Naive thymus-derived CD4-positive, alpha-beta T cell (primary cell): ENCODE measurements at regions not wholly inside any gene's neighbourhood (a gene's known extent, or its start where the extent isn't known, plus 50 kb on each side); places are given as distances from the start of the nearest gene placed in this dataset.

Source experiments
- ATAC-seq: fragments of 150-1000 bp; cut with Tn5 transposase; 2 replicates; pipeline ENCODE4 v1.10.0; 2021; ENCODE audit warnings: mild to moderate bottlenecking, moderate library complexity
- CTCF ChIA-PET: fragments of 350-600 bp; sonication (Branson Sonifier 250); formaldehyde crosslinking; loops from one replicate; lab custom pipeline; 2021; ENCODE audit warnings: antibody characterized with exemption; lab: Charles Lee
- POLR2A ChIA-PET: fragments of 350-600 bp; sonication (Branson Sonifier 250); formaldehyde crosslinking; loops from one replicate; lab custom pipeline; 2021; ENCODE audit warnings: antibody characterized with exemption, inconsistent platforms; lab: Charles Lee
- DNase-seq, 9 donors: peaks; one replicate each; pipeline versions ENCODE4 v3.0.0 to v3.0.0-alpha.2; 2020 to 2022; ENCODE audit warnings: mixed read lengths in 1 of 9
- H3K27ac ChIP-seq: one replicate; pipeline ENCODE4 v1.7.0; 2013; ENCODE audit warnings: mild to moderate bottlenecking, low read depth, low read length, moderate library complexity
- H3K27me3 ChIP-seq, 2 donors: one replicate each; pipeline ENCODE4 v1.7.0; 2013; ENCODE audit warnings: low read length in 2 of 2, mild to moderate bottlenecking in 2 of 2, moderate library complexity in 2 of 2; ENCODE audit not compliant: control insufficient read depth in 2 of 2, insufficient read depth in 2 of 2
- H3K36me3 ChIP-seq, 3 experiments: 1 replicate in 2 of 3; 2 replicates in 1 of 3; pipeline ENCODE4 v1.7.0; 2013; ENCODE audit warnings: low read length in 3 of 3, mild to moderate bottlenecking in 3 of 3, moderate library complexity in 1 of 3; ENCODE audit not compliant: insufficient read depth in 3 of 3, control insufficient read depth in 2 of 3
- H3K4me1 ChIP-seq, 2 donors: one replicate each; pipeline ENCODE4 v1.7.0; 2013; ENCODE audit warnings: low read length in 2 of 2, mild to moderate bottlenecking in 2 of 2, moderate library complexity in 1 of 2; ENCODE audit not compliant: control insufficient read depth in 2 of 2, insufficient read depth in 2 of 2
- H3K4me3 ChIP-seq: 2 replicates; pipeline ENCODE4 v1.7.0; 2013; ENCODE audit warnings: mild to moderate bottlenecking, low read length
- H3K9me3 ChIP-seq, 3 experiments: 1 replicate in 2 of 3; 2 replicates in 1 of 3; pipeline ENCODE4 v1.7.0; 2013; ENCODE audit warnings: low read length in 3 of 3; ENCODE audit not compliant: control insufficient read depth in 2 of 3
- H3K27ac Mint-ChIP-seq, 9 donors: one replicate each; pipeline ENCODE4 v1.8.0; 2020 to 2022; ENCODE audit warnings: mixed read lengths in 9 of 9, mild to moderate bottlenecking in 8 of 9, moderate library complexity in 5 of 9, inconsistent platforms in 2 of 9
- H3K27me3 Mint-ChIP-seq, 5 donors: one replicate each; pipeline ENCODE4 v1.8.0; 2021 to 2022; ENCODE audit warnings: mixed read lengths in 5 of 5, mild to moderate bottlenecking in 1 of 5
- H3K36me3 Mint-ChIP-seq, 5 donors: one replicate each; pipeline ENCODE4 v1.8.0; 2020 to 2022; ENCODE audit warnings: mixed read lengths in 5 of 5, mild to moderate bottlenecking in 3 of 5, inconsistent platforms in 1 of 5
- H3K4me1 Mint-ChIP-seq, 7 donors: one replicate each; pipeline ENCODE4 v1.8.0; 2020 to 2022; ENCODE audit warnings: mixed read lengths in 7 of 7, mild to moderate bottlenecking in 3 of 7, inconsistent platforms in 1 of 7
- H3K4me3 Mint-ChIP-seq, 10 donors: one replicate each; pipeline ENCODE4 v1.8.0; 2020 to 2022; ENCODE audit warnings: mild to moderate bottlenecking in 10 of 10, mixed read lengths in 10 of 10, moderate library complexity in 6 of 10, inconsistent platforms in 2 of 10
- H3K9me3 Mint-ChIP-seq, 11 donors: one replicate each; pipeline ENCODE4 v1.8.0; 2020 to 2022; ENCODE audit warnings: mixed read lengths in 11 of 11, mild to moderate bottlenecking in 4 of 11, inconsistent platforms in 1 of 11, moderate library complexity in 1 of 11
- intact Hi-C, 2 donors: fragments of 100-400 bp; cut with micrococcal nuclease; formaldehyde crosslinking; loops; one replicate each; pipeline ENCODE4 v1.15.1; 2023

DNA sequence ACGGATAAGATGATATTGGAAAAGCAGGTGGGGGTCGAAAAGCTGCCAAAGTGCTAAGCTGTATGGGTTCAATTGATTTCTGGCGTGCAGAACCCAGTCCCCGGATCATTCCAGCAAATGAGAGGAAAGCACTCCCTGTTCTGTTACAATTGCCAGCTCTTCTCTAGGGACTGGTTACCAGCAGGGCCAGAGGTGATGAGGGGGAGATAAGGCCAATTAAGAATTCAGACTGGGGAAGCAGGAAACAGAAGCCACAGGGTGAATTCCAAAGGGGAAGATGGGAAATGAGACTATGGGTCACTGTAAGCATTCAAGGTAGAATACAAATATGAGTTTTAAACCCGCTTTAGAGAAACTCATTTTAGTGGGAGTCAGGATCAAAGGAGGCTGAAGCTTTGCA is 349.4 kb upstream of the MAP3K7 start:
- Histone ChIP-seq H3K36me3 (no peaks in the 10 kb centered on the region), H3K27me3 (no peaks in the 10 kb centered on the region), H3K27ac (no peak overlapping the region), H3K4me1 (peaks cover 0 to 3% of the 10 kb centered on the region in 2 donors), H3K9me3 (no peaks in the 10 kb centered on the region), H3K4me3 (no peak overlapping the region)
- POLR2A ChIA-PET, result no interaction called here
- Mint-ChIP-seq H3K4me3 (no peak overlapping the region), H3K27me3 (peaks cover 6 to 22% (median 21%) of the 10 kb centered on the region in 5 donors), H3K27ac (no peak overlapping the region), H3K36me3 (no peaks in the 10 kb centered on the region), H3K4me1 (peaks cover 3 to 14% (median 8%) of the 10 kb centered on the region in 7 donors), H3K9me3 (no peaks in the 10 kb centered on the region)
- ATAC-seq (no peak), DNase-seq (no peak)
- intact Hi-C loops, result no loop called here
- CTCF ChIA-PET, result no interaction called here

DNA sequence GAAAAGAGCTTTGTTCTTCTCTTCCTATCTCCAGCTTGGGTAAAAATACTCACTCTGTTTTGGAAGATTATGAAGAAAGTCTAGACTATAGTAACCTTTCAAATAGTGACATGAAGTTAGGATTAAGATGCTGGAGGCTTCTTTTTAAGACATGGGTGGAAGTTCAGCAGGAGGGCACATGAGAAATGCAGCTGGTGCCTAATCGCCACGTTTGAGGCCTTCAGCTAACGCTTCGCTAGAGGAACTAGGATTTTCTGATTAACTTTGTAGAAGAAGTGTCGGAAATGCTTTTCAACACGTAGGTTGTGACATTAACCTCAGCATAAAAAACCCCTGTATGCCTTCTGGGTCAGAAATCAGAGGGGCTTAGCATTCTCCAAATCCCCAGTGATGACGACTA is 348.1 kb upstream of the MAP3K7 start:
- intact Hi-C loops, result no loop called here
- H3K4me1 ChIP-seq, result no peaks in the 10 kb centered on the region
- H3K4me3 ChIP-seq, result no peak overlapping the region
- H3K4me1 Mint-ChIP-seq, result peaks cover 0 to 6% (median 0%) of the 10 kb centered on the region in 7 donors
- no peak overlapping the region for H3K4me3 Mint-ChIP-seq
- ATAC-seq, result no peak
- H3K27me3 Mint-ChIP-seq, result peaks cover 9 to 29% (median 22%) of the 10 kb centered on the region in 5 donors
- no peaks in the 10 kb centered on the region for H3K27me3 ChIP-seq
- H3K27ac ChIP-seq, result no peak overlapping the region
- DNase-seq, result no peak
- no peak overlapping the region for H3K27ac Mint-ChIP-seq
- no peaks in the 10 kb centered on the region for H3K9me3 ChIP-seq
- no peaks in the 10 kb centered on the region for H3K36me3 ChIP-seq
- H3K36me3 Mint-ChIP-seq, result no peaks in the 10 kb centered on the region
- CTCF ChIA-PET, result no interaction called here
- no peaks in the 10 kb centered on the region for H3K9me3 Mint-ChIP-seq
- POLR2A ChIA-PET, result no interaction called here

DNA sequence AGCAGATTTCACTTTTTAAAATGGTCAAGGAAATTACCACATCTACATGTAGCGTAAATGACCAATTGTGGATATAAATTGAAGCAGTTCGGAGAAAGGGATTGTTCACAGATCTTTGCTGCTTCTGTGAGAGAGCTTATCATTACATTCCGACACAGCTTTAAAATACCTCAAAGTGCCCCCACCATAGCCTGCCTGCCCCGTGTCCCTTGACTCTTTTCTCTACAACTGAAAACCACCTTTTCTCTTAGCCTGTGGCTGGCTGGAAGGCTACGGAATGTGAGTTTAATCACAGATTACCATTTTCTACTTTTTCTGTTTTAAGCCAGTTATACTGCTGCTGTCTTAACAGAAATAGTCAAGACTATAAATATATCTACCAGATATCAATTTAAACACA is 347.2 kb upstream of the MAP3K7 start:
- Histone ChIP-seq H3K4me3 (no peak overlapping the region), H3K27ac (no peak overlapping the region), H3K4me1 (no peaks in the 10 kb centered on the region), H3K27me3 (no peaks in the 10 kb centered on the region), H3K36me3 (no peaks in the 10 kb centered on the region), H3K9me3 (no peaks in the 10 kb centered on the region)
- Mint-ChIP-seq H3K4me3 (no peak overlapping the region), H3K27me3 (peaks cover 16 to 33% (median 28%) of the 10 kb centered on the region in 5 donors), H3K36me3 (no peaks in the 10 kb centered on the region), H3K4me1 (peaks cover 0 to 6% (median 0%) of the 10 kb centered on the region in 7 donors), H3K27ac (no peak overlapping the region), H3K9me3 (no peaks in the 10 kb centered on the region)
- ATAC-seq, result no peak
- intact Hi-C loops, result no loop called here
- ChIA-PET POLR2A (no interaction called here), CTCF (no interaction called here)
- DNase-seq, result no peak

DNA sequence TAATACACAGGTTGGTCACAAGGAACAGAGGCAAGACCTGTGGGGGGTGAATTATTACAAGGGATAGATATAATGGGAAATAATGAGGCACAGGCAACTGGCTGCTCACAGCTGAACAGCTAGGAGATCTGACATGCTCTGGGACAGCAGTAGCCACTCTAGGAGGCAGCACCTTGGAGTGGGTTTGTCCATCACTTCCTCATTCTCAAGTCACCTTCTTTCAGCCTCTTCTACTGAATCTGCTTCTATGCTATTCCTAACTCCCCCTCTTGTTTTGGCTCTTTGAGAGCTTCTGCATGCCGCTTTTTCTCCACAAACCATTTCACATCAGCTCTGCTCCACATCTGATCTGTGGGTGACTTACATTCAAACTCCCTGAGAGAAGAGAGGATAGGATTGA is 345.5 kb upstream of the MAP3K7 start:
- Mint-ChIP-seq H3K4me1 (peaks cover 0 to 6% (median 0%) of the 10 kb centered on the region in 7 donors), H3K9me3 (no peaks in the 10 kb centered on the region), H3K27ac (no peak overlapping the region), H3K36me3 (no peaks in the 10 kb centered on the region), H3K27me3 (peaks cover 19 to 36% (median 33%) of the 10 kb centered on the region in 5 donors), H3K4me3 (no peak overlapping the region)
- H3K27me3 ChIP-seq, result no peaks in the 10 kb centered on the region
- intact Hi-C loops, result no loop called here
- no peaks in the 10 kb centered on the region for H3K4me1 ChIP-seq
- H3K9me3 ChIP-seq, result no peaks in the 10 kb centered on the region
- H3K27ac ChIP-seq, result no peak overlapping the region
- H3K4me3 ChIP-seq, result no peak overlapping the region
- DNase-seq (no peak), ATAC-seq (no peak)
- H3K36me3 ChIP-seq, result no peaks in the 10 kb centered on the region
- CTCF ChIA-PET, result no interaction called here
- POLR2A ChIA-PET, result no interaction called here

DNA sequence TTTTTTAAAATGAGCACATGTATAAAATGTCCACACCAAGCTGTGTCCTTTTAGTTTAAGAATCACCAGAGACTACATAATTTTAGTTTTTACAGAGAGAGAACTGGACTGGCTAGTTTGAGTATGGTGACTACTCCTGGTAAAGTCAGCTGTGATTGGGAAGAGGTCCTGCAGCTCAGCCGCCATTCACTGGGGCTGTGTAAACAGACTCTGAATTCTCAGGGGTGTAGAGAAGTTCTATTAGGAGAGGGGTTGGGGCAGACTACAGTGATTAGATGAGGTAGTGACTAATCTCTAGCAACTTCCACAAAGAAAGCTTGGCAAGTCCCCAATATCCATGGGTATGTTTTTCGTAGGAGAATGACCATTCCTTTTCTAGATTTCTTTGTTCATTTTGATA is 341.2 kb upstream of the MAP3K7 start:
- Mint-ChIP-seq H3K27ac (no peak overlapping the region), H3K36me3 (no peaks in the 10 kb centered on the region), H3K4me1 (no peaks in the 10 kb centered on the region), H3K9me3 (no peaks in the 10 kb centered on the region), H3K27me3 (peaks cover 25 to 36% (median 27%) of the 10 kb centered on the region in 5 donors), H3K4me3 (no peak overlapping the region)
- Histone ChIP-seq H3K36me3 (no peaks in the 10 kb centered on the region), H3K4me1 (no peaks in the 10 kb centered on the region), H3K4me3 (no peak overlapping the region), H3K27ac (no peak overlapping the region), H3K9me3 (no peaks in the 10 kb centered on the region), H3K27me3 (no peaks in the 10 kb centered on the region)
- DNase-seq (no peak), ATAC-seq (no peak)
- intact Hi-C loops, result no loop called here
- POLR2A ChIA-PET, result no interaction called here
- CTCF ChIA-PET, result no interaction called here

DNA sequence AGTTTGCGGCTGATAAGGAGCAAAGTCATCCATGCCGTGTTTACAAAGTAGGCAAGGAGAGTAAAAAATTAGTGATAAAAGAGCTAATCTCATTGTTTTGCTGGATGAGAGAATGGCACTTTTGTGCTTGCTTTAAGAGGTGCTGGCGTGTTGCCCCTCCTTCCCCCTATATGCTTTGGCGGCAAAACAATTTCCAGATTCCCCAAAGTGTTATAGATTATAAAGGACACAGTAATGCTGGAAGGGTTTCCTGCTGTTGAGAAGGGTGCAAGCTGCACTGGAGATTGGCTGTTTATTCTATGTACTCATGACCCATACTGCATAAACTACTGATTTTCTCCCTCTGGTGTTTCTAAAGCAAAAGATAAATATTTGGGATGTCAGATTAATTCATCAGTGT is 338.9 kb upstream of the MAP3K7 start:
- no peak for DNase-seq
- POLR2A ChIA-PET, result no interaction called here
- no peak for ATAC-seq
- no peaks in the 10 kb centered on the region for H3K9me3 ChIP-seq
- no peaks in the 10 kb centered on the region for H3K27me3 ChIP-seq
- Mint-ChIP-seq H3K27me3 (peaks cover 15 to 29% (median 18%) of the 10 kb centered on the region in 5 donors), H3K36me3 (no peaks in the 10 kb centered on the region), H3K27ac (no peak overlapping the region), H3K4me1 (no peaks in the 10 kb centered on the region), H3K4me3 (no peak overlapping the region), H3K9me3 (no peaks in the 10 kb centered on the region)
- intact Hi-C loops, result no loop called here
- no peaks in the 10 kb centered on the region for H3K36me3 ChIP-seq
- H3K27ac ChIP-seq, result no peak overlapping the region
- no peaks in the 10 kb centered on the region for H3K4me1 ChIP-seq
- H3K4me3 ChIP-seq, result no peak overlapping the region
- CTCF ChIA-PET, result no interaction called here

DNA sequence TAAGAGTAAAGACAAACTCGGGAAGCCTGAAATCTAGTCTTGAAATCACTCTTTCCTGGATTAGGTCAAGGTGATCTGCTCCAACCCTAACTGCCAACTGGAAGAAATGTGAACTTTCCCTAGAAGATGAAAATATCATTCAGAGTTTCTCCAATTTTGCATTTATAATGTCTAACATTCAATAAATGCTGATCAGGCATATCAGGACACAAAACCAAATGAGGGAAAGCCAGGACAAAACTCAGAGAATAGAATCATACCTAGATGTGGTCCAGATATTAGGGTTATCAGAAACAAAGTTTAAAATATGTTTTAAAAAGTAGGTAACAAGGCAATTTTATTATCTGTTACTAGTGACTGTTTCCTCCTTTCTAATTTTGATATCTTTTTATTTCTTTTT is 335.5 kb upstream of the MAP3K7 start:
- intact Hi-C loops, result no loop called here
- Mint-ChIP-seq H3K4me1 (no peaks in the 10 kb centered on the region), H3K27ac (no peak overlapping the region), H3K9me3 (no peaks in the 10 kb centered on the region), H3K4me3 (no peak overlapping the region), H3K27me3 (peaks cover 5 to 28% (median 13%) of the 10 kb centered on the region in 5 donors), H3K36me3 (no peaks in the 10 kb centered on the region)
- no peaks in the 10 kb centered on the region for H3K27me3 ChIP-seq
- DNase-seq, result no peak
- H3K4me1 ChIP-seq, result no peaks in the 10 kb centered on the region
- ChIA-PET CTCF (no interaction called here), POLR2A (no interaction called here)
- no peak overlapping the region for H3K4me3 ChIP-seq
- no peak overlapping the region for H3K27ac ChIP-seq
- H3K9me3 ChIP-seq, result no peaks in the 10 kb centered on the region
- H3K36me3 ChIP-seq, result no peaks in the 10 kb centered on the region
- ATAC-seq, result no peak
